Ovary (tissue), 3 donors: ENCODE measurements at regions not wholly inside any gene's neighbourhood (a gene's known extent, or its start where the extent isn't known, plus 50 kb on each side); places are given as distances from the start of the nearest gene placed in this dataset.

Source experiments
- CTCF ChIP-seq, 3 donors: fragments of 450-650 bp in 2 of 3; fragments of 200-600 bp in 1 of 3; IDR thresholded peaks; one replicate each; pipeline versions ENCODE4 v1.5.1 to v1.8.0; 2016 to 2022; ENCODE audit warnings: antibody characterized with exemption in 3 of 3, mild to moderate bottlenecking in 1 of 3
- EP300 ChIP-seq: sonication (generic); formaldehyde crosslinking; IDR thresholded peaks from one replicate; pipeline ENCODE4 v1.6.1; 2017; ENCODE audit warnings: antibody characterized with exemption
- POLR2A ChIP-seq: fragments of 450-650 bp; IDR thresholded peaks from one replicate; pipeline ENCODE4 v1.6.1; 2017; ENCODE audit warnings: antibody characterized with exemption, mild to moderate bottlenecking, moderate library complexity
- donor health status: DM: no; HTN: no; CAD: no.

- TF ChIP-seq CTCF (IDR thresholded peaks at IDR 0.05) (no peak), POLR2A (no peak), EP300 (no peak)
These were observed 194.0 kb upstream of the LMCD1 start for GRCh38 chr3:8307545-8308110.
